Femur (tissue), 1 donor: ENCODE measurements at regions not wholly inside any gene's neighbourhood (a gene's known extent, or its start where the extent isn't known, plus 50 kb on each side); places are given as distances from the start of the nearest gene placed in this dataset.
"Not testable (repeated sequence)": the region's sequence is repeated elsewhere in the genome, so short reads cannot be mapped to it uniquely, and the experiment has no call there.

ENCODE experiments used
- DNase-seq: peaks from one replicate; pipeline ENCODE4 v3.0.0-alpha.2; 2017

DNA sequence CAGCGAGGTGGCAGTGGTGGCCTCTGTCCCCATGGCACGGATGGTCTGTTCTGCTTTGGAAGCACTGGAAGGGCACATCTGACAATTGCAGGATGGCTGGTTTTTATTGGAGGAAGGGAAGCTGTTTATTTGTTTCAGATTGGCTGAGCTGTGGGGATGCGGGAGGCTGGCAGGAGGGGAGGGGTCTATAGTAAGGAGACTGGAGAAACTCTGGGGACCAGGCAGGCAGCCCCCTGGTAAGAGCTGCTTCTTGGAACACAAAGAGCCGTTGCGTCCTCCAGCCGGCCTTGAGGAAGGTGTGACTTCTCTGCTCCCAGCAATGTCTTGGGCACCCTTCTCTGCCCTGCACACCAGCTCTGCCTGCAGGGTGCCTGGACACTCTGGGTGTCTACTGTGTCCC, 85.1 kb upstream of the SPDYE9 start:
- not testable (repeated sequence) for DNase-seq

- DNase-seq, result peak; percentile 5
These were observed 84.6 kb upstream of the SPDYE9 start for GRCh38 chr7:73170415-73170814.

DNA sequence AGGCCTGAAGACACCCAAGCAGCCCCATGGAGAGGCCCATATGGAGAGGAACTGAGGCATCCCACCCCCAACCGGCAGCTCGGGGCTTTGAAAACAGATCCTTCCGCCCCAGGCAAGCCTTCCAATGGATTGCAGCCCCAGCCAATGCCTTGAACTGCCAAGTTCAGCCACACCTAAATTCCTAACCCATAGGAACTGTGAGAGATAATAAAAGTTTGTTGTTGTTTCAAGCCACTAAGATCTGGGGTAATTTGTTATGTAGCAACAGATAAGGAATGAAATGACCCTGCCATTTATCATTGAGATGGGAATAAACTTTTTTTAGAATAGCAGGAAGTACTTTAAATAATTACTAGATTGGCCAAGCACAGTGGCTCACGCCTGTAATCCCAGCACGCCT, 80.3 kb upstream of the SPDYE9 start:
- DNase-seq, result not testable (repeated sequence)

- not testable (repeated sequence) for DNase-seq
These were observed 76.8 kb upstream of the SPDYE9 start for GRCh38 chr7:73162680-73163079.

- DNase-seq, result not testable (repeated sequence)
These were observed 75.9 kb upstream of the SPDYE9 start for GRCh38 chr7:73161727-73162126.

- DNase-seq, result not testable (repeated sequence)
These were observed 71.4 kb upstream of the SPDYE9 start for GRCh38 chr7:73157169-73157661.

DNA sequence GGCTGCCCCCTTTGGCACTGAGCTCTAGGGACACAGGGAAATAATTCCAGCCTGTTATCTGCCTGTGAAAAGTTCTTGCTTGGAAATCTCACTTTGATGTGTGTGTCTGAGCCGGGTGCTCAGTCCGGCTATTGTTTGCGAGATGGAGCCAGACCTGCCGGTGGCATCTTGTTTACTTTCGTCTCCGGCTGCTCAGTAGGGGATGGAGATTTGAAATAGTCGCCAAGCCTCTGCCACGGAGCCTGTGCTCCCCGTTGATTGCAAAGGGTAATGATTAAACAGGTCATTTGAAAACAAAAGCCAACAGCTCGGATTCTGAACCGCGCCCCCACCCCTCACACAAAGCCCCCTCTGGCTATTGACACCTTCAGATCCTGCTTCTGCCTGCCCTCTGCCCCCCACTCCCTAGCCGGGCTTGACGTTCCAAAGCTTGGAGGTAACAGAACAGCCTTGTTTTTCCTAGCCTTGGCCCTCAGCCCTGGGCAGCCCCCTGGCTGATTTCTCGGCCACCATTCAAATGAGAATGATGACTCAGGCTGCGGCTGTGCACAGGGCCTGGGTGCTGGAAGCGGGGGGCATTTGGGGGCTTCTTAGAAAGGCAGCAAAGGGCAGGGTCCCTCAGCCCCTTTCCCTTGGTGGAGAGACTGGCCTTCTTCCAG, 70.8 kb upstream of the SPDYE9 start:
- DNase-seq, result not testable (repeated sequence)

- DNase-seq, result peak; percentile 86
These were observed 68.8 kb upstream of the SPDYE9 start for GRCh38 chr7:73154586-73155038.

- not testable (repeated sequence) for DNase-seq
These were observed 68.2 kb upstream of the SPDYE9 start for GRCh38 chr7:73153921-73154585.

- not testable (repeated sequence) for DNase-seq
These were observed 62.7 kb upstream of the SPDYE9 start for GRCh38 chr7:73148570-73148969.

GRCh38 chr7:73147681-73148080, 61.8 kb upstream of the SPDYE9 start:
- not testable (repeated sequence) for DNase-seq

GRCh38 chr7:73143993-73144392, 58.2 kb upstream of the SPDYE9 start:
- DNase-seq, result not testable (repeated sequence)

DNA sequence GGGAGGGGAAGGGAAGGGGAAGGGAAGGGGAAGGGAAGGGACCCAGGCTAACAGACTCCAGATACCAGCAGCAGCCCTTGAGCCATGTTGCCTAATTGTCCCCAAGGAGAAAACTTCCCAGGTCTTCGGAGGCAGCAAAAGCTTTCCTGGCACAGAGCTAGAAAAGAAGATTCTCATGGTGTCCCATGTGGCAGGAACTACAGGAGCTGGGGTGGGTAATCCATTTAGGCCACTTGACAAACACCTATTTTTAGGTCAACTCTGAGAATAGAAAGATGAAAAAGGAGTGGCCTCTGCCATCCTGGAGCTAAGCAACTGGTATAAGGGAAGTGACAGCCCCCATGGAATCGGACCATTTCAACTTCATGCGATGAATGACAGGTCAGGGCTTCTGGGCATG, 52.1 kb upstream of the SPDYE9 start:
- not testable (repeated sequence) for DNase-seq
